Activated CD8-positive, alpha-beta memory T cell treated with anti-CD3 and anti-CD28 coated beads, Interleukin-2, amount 10 ng/mL, durations not matched to agents 7 days and 5 days (primary cell): ENCODE measurements at regions not wholly inside any gene's neighbourhood (a gene's known extent, or its start where the extent isn't known, plus 50 kb on each side); places are given as distances from the start of the nearest gene placed in this dataset.
"Not testable (repeated sequence)": the region's sequence is repeated elsewhere in the genome, so short reads cannot be mapped to it uniquely, and the experiment has no call there.

ENCODE experiments used
- ATAC-seq: fragments of 150-1000 bp; cut with Tn5 transposase; one replicate; pipeline ENCODE4 v1.10.0; 2021; ENCODE audit warnings: moderate library complexity
- CTCF ChIA-PET: fragments of 350-600 bp; sonication (Branson Sonifier 250); formaldehyde crosslinking; loops from one replicate; lab custom pipeline; 2021; ENCODE audit warnings: antibody characterized with exemption; lab: Charles Lee
- DNase-seq: peaks from one replicate; pipeline ENCODE4 v3.0.0-alpha.2; 2020
- H3K27ac Mint-ChIP-seq: one replicate; pipeline ENCODE4 v1.8.0; 2021; ENCODE audit warnings: mild to moderate bottlenecking, mixed read lengths
- H3K27me3 Mint-ChIP-seq: one replicate; pipeline ENCODE4 v1.8.0; 2021; ENCODE audit warnings: mixed read lengths
- H3K36me3 Mint-ChIP-seq: one replicate; pipeline ENCODE4 v1.8.0; 2021; ENCODE audit warnings: mild to moderate bottlenecking, mixed read lengths
- H3K4me1 Mint-ChIP-seq: one replicate; pipeline ENCODE4 v1.8.0; 2021; ENCODE audit warnings: mixed read lengths
- H3K4me3 Mint-ChIP-seq: one replicate; pipeline ENCODE4 v1.8.0; 2021; ENCODE audit warnings: mild to moderate bottlenecking, moderate library complexity, mixed read lengths
- H3K9me3 Mint-ChIP-seq: one replicate; pipeline ENCODE4 v1.8.0; 2022; ENCODE audit warnings: low read depth, mixed read lengths

GRCh38 chr2:150129921-150130575 lies 357.4 kb downstream of the RND3 start:
- CTCF ChIA-PET, result no interaction called here
- ATAC-seq (no peak), DNase-seq (no peak)
- Mint-ChIP-seq H3K27ac (no peak overlapping the region), H3K27me3 (no peaks in the 10 kb centered on the region), H3K4me1 (peaks cover 4% of the 10 kb centered on the region), H3K36me3 (no peaks in the 10 kb centered on the region), H3K9me3 (no peaks in the 10 kb centered on the region), H3K4me3 (no peak overlapping the region)

GRCh38 chr2:150127995-150128394 lies 359.5 kb downstream of the RND3 start:
- CTCF ChIA-PET, result interaction anchor here (0.8 kb wide), 1 partner anchor 15 kb away, joined by 3 read pairs; no protein-coding TSS in a partner anchor
- DNase-seq (no peak), ATAC-seq (no peak)
- H3K4me1 Mint-ChIP-seq, result no peaks in the 10 kb centered on the region
- no peak overlapping the region for H3K27ac Mint-ChIP-seq
- no peak overlapping the region for H3K4me3 Mint-ChIP-seq
- no peaks in the 10 kb centered on the region for H3K27me3 Mint-ChIP-seq
- no peaks in the 10 kb centered on the region for H3K9me3 Mint-ChIP-seq
- no peaks in the 10 kb centered on the region for H3K36me3 Mint-ChIP-seq

DNA sequence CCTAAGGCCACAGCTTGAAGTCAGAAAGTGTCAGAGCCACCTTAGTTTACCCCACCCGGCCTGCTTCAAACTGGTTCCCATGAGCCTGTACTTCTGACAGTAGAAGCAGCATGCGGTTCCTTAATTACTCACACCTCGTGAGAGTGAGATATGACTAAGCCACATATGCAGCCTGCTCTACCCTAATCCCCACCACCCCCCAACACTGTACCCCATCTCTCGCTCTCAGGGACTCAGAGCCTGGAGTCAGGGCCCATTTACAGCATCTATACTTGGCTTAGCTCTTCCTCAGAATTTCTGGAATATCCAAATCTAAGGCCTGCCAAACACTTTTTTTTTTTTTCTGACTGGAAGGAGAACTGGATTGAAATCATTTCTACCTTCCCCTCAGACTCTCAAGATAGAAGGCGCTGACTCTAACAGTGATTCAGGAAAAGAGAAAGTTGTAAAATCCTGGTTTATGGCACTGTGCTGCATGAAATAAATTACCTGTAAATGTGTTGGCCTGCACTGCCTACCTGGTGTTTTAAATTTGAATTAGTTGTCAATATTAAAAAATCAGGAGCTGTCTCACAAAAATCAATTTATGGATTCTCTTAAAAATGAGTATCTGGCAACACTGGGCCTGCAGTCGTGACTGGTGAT lies 360.0 kb downstream of the RND3 start:
- no peak overlapping the region for H3K4me3 Mint-ChIP-seq
- H3K36me3 Mint-ChIP-seq, result no peaks in the 10 kb centered on the region
- CTCF ChIA-PET, result interaction anchor here (0.8 kb wide), 1 partner anchor 15 kb away, joined by 3 read pairs; no protein-coding TSS in a partner anchor
- ATAC-seq (no peak), DNase-seq (no peak)
- no peaks in the 10 kb centered on the region for H3K27me3 Mint-ChIP-seq
- no peaks in the 10 kb centered on the region for H3K9me3 Mint-ChIP-seq
- H3K27ac Mint-ChIP-seq, result no peak overlapping the region
- no peaks in the 10 kb centered on the region for H3K4me1 Mint-ChIP-seq

DNA sequence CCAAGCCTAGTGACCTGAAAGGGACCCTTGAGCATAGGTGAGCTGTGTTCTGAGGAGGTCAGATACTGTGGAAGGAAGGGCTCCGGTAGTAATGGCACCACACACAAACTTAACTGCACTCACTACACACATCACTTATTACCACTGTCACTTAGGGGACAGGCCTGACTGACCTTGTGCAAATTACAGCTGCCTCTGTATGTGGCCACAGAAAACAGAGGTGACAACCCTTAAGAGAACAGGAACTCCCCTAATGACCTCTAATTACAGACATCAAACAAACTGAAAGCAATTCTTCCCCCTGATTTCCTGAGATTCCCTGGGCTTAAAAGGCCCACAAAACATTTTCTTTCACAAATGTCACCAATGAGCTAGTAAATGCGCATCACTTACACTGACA lies 360.6 kb downstream of the RND3 start:
- H3K4me3 Mint-ChIP-seq, result no peak overlapping the region
- no peaks in the 10 kb centered on the region for H3K9me3 Mint-ChIP-seq
- DNase-seq, result no peak
- H3K4me1 Mint-ChIP-seq, result no peaks in the 10 kb centered on the region
- no peak for ATAC-seq
- H3K36me3 Mint-ChIP-seq, result no peaks in the 10 kb centered on the region
- CTCF ChIA-PET, result no interaction called here
- H3K27me3 Mint-ChIP-seq, result no peaks in the 10 kb centered on the region
- no peak overlapping the region for H3K27ac Mint-ChIP-seq

DNA sequence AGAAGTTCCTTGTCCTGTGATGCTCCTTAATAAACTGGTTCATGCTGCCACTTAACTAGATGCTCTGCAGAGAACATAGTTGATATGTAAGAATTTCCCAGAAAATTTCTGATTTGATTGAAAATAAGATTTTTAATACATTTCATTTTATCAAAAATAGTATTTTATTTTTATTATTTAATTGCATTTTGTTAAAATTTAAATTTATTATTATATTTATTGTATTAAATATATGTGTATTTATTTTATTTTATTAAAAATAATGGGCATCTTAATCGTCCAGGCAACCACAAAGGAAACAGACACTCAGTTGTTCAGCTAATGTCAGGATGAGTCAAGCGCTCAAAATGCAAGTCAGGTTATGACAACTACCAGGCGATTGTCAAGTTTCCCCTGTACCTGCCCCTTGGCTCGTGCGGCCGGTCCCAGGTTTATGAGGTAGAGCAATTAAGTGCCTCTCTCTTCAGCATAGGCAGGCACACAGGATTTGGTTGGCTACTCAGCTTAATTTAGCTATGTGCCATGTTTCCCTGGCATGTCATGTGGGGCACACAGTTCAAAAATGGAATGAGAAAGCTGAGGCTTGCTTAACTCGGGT lies 361.2 kb downstream of the RND3 start:
- Mint-ChIP-seq H3K27me3 (no peaks in the 10 kb centered on the region), H3K36me3 (no peaks in the 10 kb centered on the region), H3K9me3 (no peaks in the 10 kb centered on the region), H3K4me1 (no peaks in the 10 kb centered on the region), H3K27ac (no peak overlapping the region), H3K4me3 (no peak overlapping the region)
- ATAC-seq (no peak), DNase-seq (no peak)
- CTCF ChIA-PET, result no interaction called here

DNA sequence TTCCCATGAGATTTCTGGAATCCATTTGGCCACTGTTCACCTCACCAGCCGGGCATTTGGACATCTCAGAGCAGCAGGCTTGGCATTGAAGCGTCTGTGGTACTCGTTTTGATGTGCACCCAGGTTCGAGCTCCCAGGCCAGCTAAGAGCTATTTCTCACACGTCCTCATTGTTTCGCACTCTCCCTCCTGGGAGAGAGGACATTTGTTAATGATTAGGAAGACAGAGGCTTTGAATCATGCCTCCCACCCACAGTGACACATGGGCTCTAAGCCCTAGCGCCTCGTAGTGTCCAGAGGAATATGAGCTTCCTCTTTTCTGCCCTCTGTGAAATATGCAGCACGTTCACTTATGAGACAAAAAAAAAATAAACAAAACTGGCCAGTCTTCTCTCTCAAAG lies 361.8 kb downstream of the RND3 start:
- DNase-seq, result no peak
- CTCF ChIA-PET, result no interaction called here
- H3K27ac Mint-ChIP-seq, result no peak overlapping the region
- H3K4me3 Mint-ChIP-seq, result no peak overlapping the region
- no peak for ATAC-seq
- no peaks in the 10 kb centered on the region for H3K9me3 Mint-ChIP-seq
- H3K4me1 Mint-ChIP-seq, result no peaks in the 10 kb centered on the region
- no peaks in the 10 kb centered on the region for H3K36me3 Mint-ChIP-seq
- H3K27me3 Mint-ChIP-seq, result no peaks in the 10 kb centered on the region

DNA sequence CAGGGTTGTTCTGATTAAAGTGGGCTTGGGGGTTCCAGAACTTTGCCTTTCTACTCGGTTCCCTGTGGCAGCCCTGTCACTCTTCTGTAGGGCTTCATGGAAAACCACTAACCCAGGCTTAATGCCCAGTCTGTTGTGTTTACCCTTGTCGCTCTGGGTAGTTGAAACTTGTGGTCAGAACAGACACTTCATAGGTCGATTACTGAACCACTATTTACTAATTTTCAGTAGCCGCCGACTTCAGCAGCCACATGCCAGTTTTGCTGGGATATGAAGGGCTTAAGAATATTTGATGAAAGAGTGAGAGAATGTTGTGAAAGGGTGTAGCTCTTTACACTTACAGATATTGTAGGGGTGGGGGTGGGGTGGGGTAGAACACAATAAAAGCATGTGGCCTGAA lies 362.3 kb downstream of the RND3 start:
- ATAC-seq (no peak), DNase-seq (no peak)
- Mint-ChIP-seq H3K36me3 (no peaks in the 10 kb centered on the region), H3K9me3 (no peaks in the 10 kb centered on the region), H3K27ac (no peak overlapping the region), H3K27me3 (no peaks in the 10 kb centered on the region), H3K4me3 (no peak overlapping the region), H3K4me1 (no peaks in the 10 kb centered on the region)
- CTCF ChIA-PET, result no interaction called here

DNA sequence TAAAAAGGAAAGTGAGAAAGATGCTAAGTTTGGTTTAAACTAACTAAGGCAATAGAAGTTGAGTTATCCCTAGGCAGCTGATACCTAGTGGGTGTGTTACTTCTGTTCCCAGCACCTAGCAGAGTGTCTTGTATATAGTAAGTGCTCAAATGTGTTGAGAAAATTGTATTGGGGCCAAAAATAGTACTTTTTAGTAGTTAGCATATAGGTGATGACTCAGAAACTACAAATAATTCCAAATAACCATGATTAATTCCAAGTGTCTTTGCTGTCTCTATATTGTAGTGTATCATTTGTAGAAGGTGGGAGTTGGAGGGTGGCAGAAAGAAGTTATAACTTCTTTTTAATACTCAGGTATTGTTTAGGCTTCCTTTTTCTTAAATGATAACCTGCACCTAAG lies 362.7 kb downstream of the RND3 start:
- CTCF ChIA-PET, result no interaction called here

GRCh38 chr2:150122871-150123613 lies 364.4 kb downstream of the RND3 start:
- DNase-seq (no peak), ATAC-seq (no peak)
- peaks cover 2% of the 10 kb centered on the region for H3K9me3 Mint-ChIP-seq
- H3K4me1 Mint-ChIP-seq, result no peaks in the 10 kb centered on the region
- CTCF ChIA-PET, result no interaction called here
- H3K27me3 Mint-ChIP-seq, result no peaks in the 10 kb centered on the region
- H3K36me3 Mint-ChIP-seq, result no peaks in the 10 kb centered on the region
- H3K27ac Mint-ChIP-seq, result no peak overlapping the region
- no peak overlapping the region for H3K4me3 Mint-ChIP-seq

More for the DNA sequence above, 362.7 kb downstream of the RND3 start:
- no peaks in the 10 kb centered on the region for H3K36me3 Mint-ChIP-seq
- H3K9me3 Mint-ChIP-seq, result no peaks in the 10 kb centered on the region
- ATAC-seq, result no peak
- H3K27me3 Mint-ChIP-seq, result no peaks in the 10 kb centered on the region
- no peaks in the 10 kb centered on the region for H3K4me1 Mint-ChIP-seq
- H3K27ac Mint-ChIP-seq, result no peak overlapping the region
- H3K4me3 Mint-ChIP-seq, result no peak overlapping the region
- no peak for DNase-seq

DNA sequence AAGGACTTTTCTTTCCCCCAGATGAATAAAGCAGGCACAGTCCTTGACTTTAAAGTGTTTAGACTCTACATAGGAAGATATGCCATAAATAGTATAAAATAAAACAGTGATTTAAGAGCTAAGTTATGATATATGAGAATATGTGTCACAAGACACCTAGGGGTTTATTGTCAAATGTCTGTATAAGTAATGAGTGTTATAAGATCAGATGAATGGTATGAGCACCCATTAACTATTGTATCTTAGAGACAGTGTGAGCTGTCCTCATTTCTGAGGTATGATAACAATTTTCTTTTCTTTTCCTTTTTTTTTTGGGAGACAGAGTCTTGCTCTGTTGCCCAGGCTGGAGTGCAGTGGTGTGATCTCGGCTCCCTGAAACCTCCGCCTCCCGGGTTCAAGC lies 365.3 kb downstream of the RND3 start:
- Mint-ChIP-seq H3K36me3 (no peaks in the 10 kb centered on the region), H3K9me3 (peaks cover 2% of the 10 kb centered on the region), H3K4me1 (no peaks in the 10 kb centered on the region), H3K4me3 (no peak overlapping the region), H3K27ac (no peak overlapping the region), H3K27me3 (no peaks in the 10 kb centered on the region)
- ATAC-seq (no peak), DNase-seq (no peak)
- CTCF ChIA-PET, result no interaction called here

DNA sequence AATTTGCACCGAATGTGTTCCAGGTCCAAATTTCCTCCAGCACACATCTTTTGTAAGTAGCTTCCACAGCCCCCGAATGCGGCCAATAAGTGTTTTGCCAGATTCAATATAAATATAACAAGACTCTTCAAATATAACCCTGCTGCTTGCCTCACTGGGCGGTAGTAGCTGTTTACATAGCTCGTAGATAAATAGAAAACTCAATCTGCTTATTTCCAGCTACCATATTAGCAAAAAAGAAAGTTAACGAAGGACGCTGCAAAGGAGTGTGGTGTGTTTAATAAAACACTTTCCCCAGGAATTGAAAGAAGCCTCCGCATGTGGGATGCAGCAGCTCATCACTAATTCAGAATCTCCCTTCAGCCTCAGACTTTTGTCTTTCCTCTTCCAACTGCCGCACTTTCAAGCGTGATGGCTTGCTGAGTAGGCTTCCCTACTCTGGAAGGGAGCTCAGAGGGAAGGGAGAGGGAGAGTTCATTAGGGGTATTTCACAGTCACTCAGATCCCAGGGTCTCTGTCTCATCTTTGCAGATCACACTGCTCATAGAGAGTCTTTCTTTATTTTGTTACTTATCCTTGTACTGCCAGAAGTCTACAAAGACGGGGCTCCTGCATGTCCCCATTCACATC lies 367.0 kb downstream of the RND3 start:
- H3K27me3 Mint-ChIP-seq, result no peaks in the 10 kb centered on the region
- peaks cover 2% of the 10 kb centered on the region for H3K9me3 Mint-ChIP-seq
- H3K4me3 Mint-ChIP-seq, result no peak overlapping the region
- no peak for DNase-seq
- CTCF ChIA-PET, result no interaction called here
- no peak overlapping the region for H3K27ac Mint-ChIP-seq
- no peaks in the 10 kb centered on the region for H3K36me3 Mint-ChIP-seq
- ATAC-seq, result no peak
- H3K4me1 Mint-ChIP-seq, result no peaks in the 10 kb centered on the region

GRCh38 chr2:150119819-150120218 lies 367.6 kb downstream of the RND3 start:
- no peaks in the 10 kb centered on the region for H3K27me3 Mint-ChIP-seq
- no peak for ATAC-seq
- no peaks in the 10 kb centered on the region for H3K36me3 Mint-ChIP-seq
- H3K27ac Mint-ChIP-seq, result no peak overlapping the region
- H3K4me3 Mint-ChIP-seq, result no peak overlapping the region
- H3K9me3 Mint-ChIP-seq, result peaks cover 2% of the 10 kb centered on the region
- no peak for DNase-seq
- no peaks in the 10 kb centered on the region for H3K4me1 Mint-ChIP-seq
- CTCF ChIA-PET, result no interaction called here

DNA sequence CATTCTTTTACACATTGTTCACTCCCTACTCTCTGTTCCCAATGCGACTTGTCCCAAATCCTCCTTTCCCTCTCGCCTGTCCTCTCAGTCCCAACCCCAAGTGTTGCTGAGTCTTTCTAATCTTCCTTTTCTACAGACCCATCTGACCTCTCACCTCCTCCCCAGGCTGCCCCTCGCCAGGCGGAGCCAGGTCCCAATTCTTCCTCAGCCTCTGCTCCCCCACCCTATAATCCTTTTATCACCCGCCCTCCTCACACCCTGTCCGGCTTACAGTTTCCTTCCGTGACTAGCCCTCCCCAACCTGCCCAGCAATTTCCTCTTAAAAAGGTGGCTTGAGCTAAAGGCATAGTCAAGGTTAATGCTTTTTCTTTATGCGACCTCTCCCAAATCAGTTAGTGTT lies 373.4 kb downstream of the RND3 start:
- DNase-seq, ATAC-seq, H3K4me1 Mint-ChIP-seq, H3K4me3 Mint-ChIP-seq, H3K27ac Mint-ChIP-seq, H3K27me3 Mint-ChIP-seq, CTCF ChIA-PET, H3K9me3 Mint-ChIP-seq, H3K36me3 Mint-ChIP-seq: not testable (repeated sequence)
